Right lobe of liver (tissue), 6 donors: ENCODE measurements at regions not wholly inside any gene's neighbourhood (a gene's known extent, or its start where the extent isn't known, plus 50 kb on each side); places are given as distances from the start of the nearest gene placed in this dataset.
"Not testable (repeated sequence)": the region's sequence is repeated elsewhere in the genome, so short reads cannot be mapped to it uniquely, and the experiment has no call there.

ENCODE experiments used
- ATAC-seq, 4 donors: fragments of 200-7000 bp; cut with Tn5 transposase; one replicate each; pipeline ENCODE4 v1.9.1; 2020; ENCODE audit warnings: mild to moderate bottlenecking in 4 of 4, moderate library complexity in 4 of 4
- DNase-seq, 3 donors: peaks; one replicate each; pipeline ENCODE4 v3.0.0-alpha.2; 2020
- H3K27ac ChIP-seq, 3 donors: fragments of 200-600 bp; one replicate each; pipeline ENCODE4 v1.8.0; 2022
- H3K27me3 ChIP-seq, 2 donors: fragments of 200-600 bp; one replicate each; pipeline ENCODE4 v1.8.0; 2022
- H3K36me3 ChIP-seq, 4 donors: fragments of 200-600 bp; sonication (generic) in 1 of 4; one replicate each; pipeline versions ENCODE4 v1.5.1 to v1.8.0; 2017 to 2022; ENCODE audit warnings: control low read depth in 1 of 4
- H3K4me1 ChIP-seq, 4 donors: fragments of 200-600 bp; sonication (generic) in 1 of 4; one replicate each; pipeline versions ENCODE4 v1.5.1 to v1.8.0; 2017 to 2022; ENCODE audit warnings: control low read depth in 1 of 4
- H3K4me3 ChIP-seq, 3 donors: fragments of 200-600 bp; one replicate each; pipeline ENCODE4 v1.8.0; 2022
- H3K9me3 ChIP-seq, 4 donors: fragments of 200-600 bp; sonication (generic) in 1 of 4; one replicate each; pipeline versions ENCODE4 v1.5.1 to v1.8.0; 2017 to 2022; ENCODE audit warnings: control low read depth in 1 of 4
- CTCF ChIP-seq, 4 donors: fragments of 200-600 bp in 3 of 4; fragments of 450-650 bp in 1 of 4; IDR thresholded peaks; one replicate each; pipeline versions ENCODE4 v1.5.1 to v1.8.0; 2016 to 2022; ENCODE audit warnings: antibody characterized with exemption in 4 of 4, mild to moderate bottlenecking in 2 of 4
- POLR2A ChIP-seq: fragments of 450-650 bp; IDR thresholded peaks from one replicate; pipeline ENCODE4 v1.6.1; 2017; ENCODE audit warnings: antibody characterized with exemption, mild to moderate bottlenecking
- WGBS: methylation state at CpG from one replicate; pipeline ENCODE4 v1.1.6; 2018; ENCODE audit warnings: low coverage, low lambda C conversion rate; ENCODE audit not compliant: insufficient coverage; ENCODE audit errors: missing lambda C conversion rate; 5-methylcytosine and 5-hydroxymethylcytosine counted together
- intact Hi-C, 2 donors: fragments of 100-400 bp; cut with DNase I; formaldehyde crosslinking; loops; one replicate each; pipeline versions ENCODE4 v1.11.2 to v1.14.1; 2022
- donor health status: DM: no; HTN: yes; CAD: no.
- donor health status: DM: no; HTN: no; CAD: no.
- donor health status: DM: no; HTN: no; CAD: no.
- donor health status: DM: no; HTN: yes; CAD: no.
- donor health status: DM: no; HTN: yes; CAD: no.

- H3K4me1 ChIP-seq = no peaks in the 10 kb centered on the region
- no peak overlapping the region for H3K4me3 ChIP-seq
- intact Hi-C loops = no loop called here
- no peaks in the 10 kb centered on the region for H3K9me3 ChIP-seq
- 8% methylated on average over 4 of the region's 4 CpGs for WGBS
- no peak for ATAC-seq
- H3K36me3 ChIP-seq = no peaks in the 10 kb centered on the region
- no peak for DNase-seq
- H3K27ac ChIP-seq = no peak overlapping the region
- TF ChIP-seq POLR2A (no peak), CTCF (IDR thresholded peaks at IDR 0.05) (no peak)
- no peaks in the 10 kb centered on the region for H3K27me3 ChIP-seq
Measured at GRCh38 chr20:60787276-60787675, 464.8 kb upstream of the CDH4 start.

GRCh38 chr20:60788070-60788469 lies 464.0 kb upstream of the CDH4 start:
- WGBS = 36% methylated on average over 3 of the region's 3 CpGs

GRCh38 chr20:60789399-60789798 lies 462.7 kb upstream of the CDH4 start:
- intact Hi-C loops = no loop called here
- H3K4me3 ChIP-seq = no peak overlapping the region
- no peak for ATAC-seq
- H3K4me1 ChIP-seq = no peaks in the 10 kb centered on the region
- WGBS = 80% methylated on average over 4 of the region's 10 CpGs
- no peak for TF ChIP-seq POLR2A
- no peak for TF ChIP-seq CTCF (IDR thresholded peaks at IDR 0.05)
- no peaks in the 10 kb centered on the region for H3K27me3 ChIP-seq
- H3K27ac ChIP-seq = no peak overlapping the region
- H3K9me3 ChIP-seq = no peaks in the 10 kb centered on the region
- DNase-seq = no peak
- no peaks in the 10 kb centered on the region for H3K36me3 ChIP-seq

More at GRCh38 chr20:60788070-60788469, 464.0 kb upstream of the CDH4 start:
- Histone ChIP-seq H3K4me3 (no peak overlapping the region), H3K9me3 (no peaks in the 10 kb centered on the region), H3K27me3 (no peaks in the 10 kb centered on the region), H3K27ac (no peak overlapping the region), H3K36me3 (no peaks in the 10 kb centered on the region), H3K4me1 (no peaks in the 10 kb centered on the region)
- TF ChIP-seq POLR2A (no peak), CTCF (IDR thresholded peaks at IDR 0.05) (no peak)
- intact Hi-C loops = no loop called here
- DNase-seq = no peak
- ATAC-seq = no peak

- intact Hi-C loops, H3K9me3 ChIP-seq, H3K36me3 ChIP-seq, H3K4me1 ChIP-seq, DNase-seq, H3K27ac ChIP-seq, H3K27me3 ChIP-seq, ATAC-seq, H3K4me3 ChIP-seq: not testable (repeated sequence)
- 71% methylated on average over 3 of the region's 3 CpGs for WGBS
Measured at GRCh38 chr20:60790339-60790738, 461.7 kb upstream of the CDH4 start.

- ATAC-seq = no peak
- DNase-seq = no peak
- Histone ChIP-seq H3K9me3 (no peaks in the 10 kb centered on the region), H3K27ac (no peak overlapping the region), H3K4me3 (no peak overlapping the region), H3K4me1 (no peaks in the 10 kb centered on the region), H3K36me3 (no peaks in the 10 kb centered on the region), H3K27me3 (no peaks in the 10 kb centered on the region)
- TF ChIP-seq CTCF (IDR thresholded peaks at IDR 0.05) (no peak), POLR2A (no peak)
- WGBS = 50% methylated on average over 1 of the region's 1 CpG
- intact Hi-C loops = no loop called here
Measured at GRCh38 chr20:60791823-60792222, 460.2 kb upstream of the CDH4 start.
